ENCODE measurements at regions not wholly inside any gene's neighbourhood (a gene's known extent, or its start where the extent isn't known, plus 50 kb on each side); places are given as distances from the start of the nearest gene placed in this dataset.

DNA sequence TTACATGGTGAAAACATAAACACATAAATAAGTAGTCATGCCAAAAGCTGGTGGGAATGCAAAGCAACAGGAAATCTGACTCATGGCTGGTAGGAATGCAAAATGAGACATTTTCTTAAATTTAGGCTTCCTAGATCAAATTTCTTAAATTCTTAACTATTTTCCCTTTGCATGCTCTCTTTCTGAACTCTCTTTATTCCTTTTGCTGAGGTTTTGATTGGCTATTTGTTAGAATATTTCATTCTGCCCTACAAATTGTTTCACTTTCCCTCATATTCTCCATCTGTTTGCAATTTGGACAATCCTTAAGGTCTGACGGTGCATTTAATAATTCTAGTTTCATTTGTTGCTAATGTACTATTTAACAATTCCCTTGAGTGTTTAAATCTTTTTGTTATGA lies 437.5 kb upstream of the RGS17 start:
- no peak for TF ChIP-seq CTCF (conservative IDR thresholded peaks at IDR 0.05; ENCODE audit: low read length)
- no peak for TF ChIP-seq EZH2phosphoT487 (IDR thresholded peaks at IDR 0.05; ENCODE audit: borderline replicate concordance, low read depth, low read length)
